Medulla oblongata (tissue), 1 donor: ENCODE measurements at regions not wholly inside any gene's neighbourhood (a gene's known extent, or its start where the extent isn't known, plus 50 kb on each side); places are given as distances from the start of the nearest gene placed in this dataset.
A peak's percentile ranks its signal among the peaks of the same experiment; 100 is the strongest.
"Not testable (repeated sequence)": the region's sequence is repeated elsewhere in the genome, so short reads cannot be mapped to it uniquely, and the experiment has no call there.

Experiments used
- DNase-seq: peaks from one replicate; pipeline ENCODE4 v3.0.0-alpha.2; 2015; ENCODE audit errors: extremely low spot score

DNA sequence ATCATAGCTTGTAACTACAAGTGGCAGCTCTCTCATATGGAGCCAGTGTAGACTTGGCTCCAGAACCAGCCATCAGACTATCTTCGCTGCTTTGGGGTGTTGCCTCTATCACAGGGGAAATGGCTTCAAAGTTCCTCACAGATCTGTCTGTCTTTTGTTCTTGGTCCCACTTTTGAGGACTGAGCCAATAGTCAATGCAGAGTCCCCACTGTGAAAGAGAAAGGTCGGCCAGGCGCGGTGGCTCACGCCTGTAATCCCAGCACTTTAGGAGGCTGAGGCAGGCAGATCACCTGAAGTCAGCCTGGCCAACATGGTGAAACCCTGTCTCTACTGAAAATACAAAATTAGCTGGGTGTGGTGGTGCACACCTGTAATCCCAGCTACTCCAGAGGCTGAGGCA lies 86.9 kb upstream of the FZD7 start:
- DNase-seq = not testable (repeated sequence)

DNA sequence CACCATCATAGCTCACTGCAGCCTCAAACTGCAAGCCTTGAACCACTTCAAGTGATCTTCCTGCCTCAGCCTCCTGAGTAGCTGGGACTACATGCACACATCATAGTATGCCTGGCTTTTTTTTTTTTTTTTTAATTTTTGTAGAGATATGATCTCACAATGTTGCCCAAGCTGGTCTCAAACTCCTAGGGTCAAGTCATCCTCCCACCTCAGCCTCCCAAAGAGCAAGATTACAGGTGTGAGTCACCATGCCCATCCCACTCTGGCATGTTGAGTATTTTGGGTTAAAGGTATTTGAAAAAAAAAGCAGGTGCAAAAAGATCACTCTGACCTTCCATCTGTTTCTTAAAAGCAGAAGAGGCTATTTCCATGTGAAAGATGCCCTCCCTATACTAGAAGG lies 86.4 kb upstream of the FZD7 start:
- no peak for DNase-seq

DNA sequence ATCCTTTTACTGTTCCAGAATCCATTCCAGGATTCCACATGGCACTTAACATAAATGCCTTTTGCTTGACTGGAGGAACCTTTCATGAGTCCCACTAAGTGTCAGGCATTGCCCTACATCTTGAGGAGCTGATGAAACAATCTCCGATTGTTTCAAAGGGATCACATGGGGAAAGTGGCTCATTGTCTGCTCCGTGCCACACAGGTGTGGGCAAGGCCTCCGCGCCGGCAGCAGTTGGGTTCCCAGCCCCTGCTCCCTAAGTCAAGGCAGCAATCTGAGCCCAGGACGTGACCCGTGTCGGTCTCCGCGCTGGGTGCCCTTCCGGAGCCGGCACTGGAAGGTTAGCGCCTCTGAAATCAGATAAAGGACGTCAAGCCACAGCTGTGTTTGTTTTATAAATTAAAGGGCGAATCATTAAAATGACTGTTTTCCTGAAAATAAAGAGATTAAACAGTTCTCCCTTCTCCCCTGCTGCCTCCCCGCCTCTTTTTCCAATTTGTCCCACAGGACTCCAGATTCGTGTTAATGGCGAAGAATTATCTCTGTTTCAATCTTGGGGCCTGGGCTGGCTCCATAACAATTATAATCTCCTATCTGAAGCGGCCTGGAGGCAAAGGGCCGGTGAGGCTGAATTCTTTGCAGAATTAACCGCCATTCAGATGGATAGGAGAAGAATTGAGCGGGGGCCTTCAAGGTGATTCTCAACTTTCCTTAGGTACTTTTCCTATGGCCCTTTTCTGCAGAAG lies 84.3 kb upstream of the FZD7 start:
- DNase-seq = no peak

DNA sequence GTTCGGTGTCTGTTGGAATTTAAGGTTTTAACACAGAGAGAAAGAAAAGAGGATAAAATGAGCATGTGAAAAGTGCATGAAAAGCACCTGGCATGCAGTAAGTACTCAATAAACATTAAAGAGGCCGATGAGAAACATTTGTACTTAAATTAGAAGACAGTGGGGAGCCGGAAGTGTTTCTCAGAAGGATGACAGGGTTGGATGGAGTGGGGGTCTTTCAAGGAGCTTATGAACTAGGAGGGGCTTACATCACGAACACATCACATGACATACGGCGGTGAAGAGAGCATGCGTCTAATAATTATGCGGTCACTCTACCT lies 83.8 kb upstream of the FZD7 start:
- DNase-seq = no peak

DNA sequence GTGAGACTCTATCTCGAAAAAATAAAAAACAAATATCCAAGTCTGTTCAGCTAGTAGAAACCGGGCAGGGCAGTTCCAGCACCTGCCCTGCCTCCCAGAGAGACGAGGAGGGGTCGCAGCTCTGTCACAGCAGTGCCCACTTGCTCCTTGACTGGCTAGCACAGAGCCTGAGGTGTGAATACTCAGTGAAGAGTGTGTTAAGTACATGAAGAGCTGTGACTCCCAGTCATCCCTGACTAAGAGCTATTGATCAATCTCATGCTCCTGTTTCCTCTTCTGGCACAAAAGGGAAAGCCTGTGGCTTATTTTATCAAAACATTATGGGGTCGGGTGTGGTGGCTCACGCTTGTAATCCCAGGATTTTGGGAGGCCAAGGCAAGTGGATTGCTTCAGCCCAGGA lies 83.0 kb upstream of the FZD7 start:
- DNase-seq = no peak

DNA sequence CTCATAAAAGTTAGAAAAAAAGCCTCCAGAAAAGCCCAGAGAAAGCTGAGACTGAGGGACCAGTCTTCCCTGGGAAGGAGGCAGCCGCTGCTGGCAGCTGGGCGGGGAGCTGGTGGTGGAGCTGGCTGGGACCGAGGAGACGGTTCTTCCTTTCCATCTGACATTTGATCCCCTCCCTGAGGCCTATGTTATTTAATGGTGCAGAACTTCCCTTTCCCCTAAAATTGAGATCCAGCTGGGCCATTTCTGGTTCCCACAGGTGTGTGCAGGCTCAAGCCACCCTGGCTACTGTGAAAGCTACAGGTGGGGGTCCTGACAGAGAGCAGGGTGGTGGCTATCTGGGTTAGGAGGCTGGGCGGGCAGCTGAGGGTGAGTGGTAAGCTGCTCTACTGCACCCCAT lies 81.5 kb upstream of the FZD7 start:
- no peak for DNase-seq

DNA sequence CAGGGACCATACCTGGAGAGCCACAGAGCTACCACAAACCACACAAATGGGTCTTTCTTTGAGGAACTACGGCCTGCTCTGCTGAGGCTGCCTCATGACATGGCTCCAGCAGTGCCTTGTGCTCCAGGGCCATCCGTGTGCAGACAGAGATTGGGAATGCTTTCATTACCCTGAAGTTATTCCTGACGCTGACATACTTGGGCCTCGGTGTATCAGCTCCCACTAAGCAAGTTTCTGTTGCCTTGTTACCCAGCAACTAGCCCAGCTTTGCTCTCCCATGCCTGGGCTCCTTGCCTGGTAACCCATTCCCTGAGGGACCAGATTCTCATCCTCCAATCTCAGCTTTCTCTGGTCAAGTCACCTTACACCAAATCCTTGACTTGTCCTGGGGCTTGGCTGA lies 80.3 kb upstream of the FZD7 start:
- no peak for DNase-seq

DNA sequence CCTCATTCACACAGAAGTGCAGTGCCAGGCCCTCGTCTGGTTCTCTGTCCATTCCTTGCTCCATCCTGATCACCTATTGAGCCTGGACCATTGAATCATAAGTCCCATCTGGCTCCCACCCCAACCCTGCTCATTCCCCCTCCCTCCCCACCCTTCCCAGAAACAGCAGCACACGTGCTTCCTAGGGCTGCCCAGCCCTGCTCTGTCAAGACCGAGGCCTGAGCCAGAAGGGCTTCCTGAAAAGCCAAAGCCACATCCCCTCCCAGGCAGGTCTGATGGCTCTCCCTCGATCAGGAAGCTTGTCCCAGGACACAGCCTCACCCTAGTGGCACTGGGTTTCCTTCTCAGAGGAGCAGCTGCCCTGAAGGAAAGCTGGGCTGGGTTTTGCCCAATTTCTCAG lies 79.8 kb upstream of the FZD7 start:
- DNase-seq = no peak

DNA sequence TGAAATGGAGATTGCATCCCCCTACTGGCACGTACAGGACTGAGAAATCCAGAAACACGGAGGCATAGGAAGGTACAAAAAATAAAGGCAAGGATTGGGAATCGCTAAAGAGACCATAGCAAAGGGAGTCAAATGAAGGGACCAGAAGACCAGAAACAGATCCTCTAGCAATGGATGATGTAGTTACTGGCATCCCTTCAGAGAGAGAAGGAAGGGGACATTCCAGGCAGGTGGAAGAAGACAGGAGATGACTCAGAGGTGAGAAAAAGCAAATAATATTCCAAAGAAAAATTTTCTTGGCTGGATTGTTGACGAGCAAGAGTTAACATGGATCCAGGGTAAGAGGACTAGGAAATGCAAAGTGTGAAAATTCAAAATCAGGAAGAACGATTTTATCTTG lies 78.4 kb upstream of the FZD7 start:
- no peak for DNase-seq

DNA sequence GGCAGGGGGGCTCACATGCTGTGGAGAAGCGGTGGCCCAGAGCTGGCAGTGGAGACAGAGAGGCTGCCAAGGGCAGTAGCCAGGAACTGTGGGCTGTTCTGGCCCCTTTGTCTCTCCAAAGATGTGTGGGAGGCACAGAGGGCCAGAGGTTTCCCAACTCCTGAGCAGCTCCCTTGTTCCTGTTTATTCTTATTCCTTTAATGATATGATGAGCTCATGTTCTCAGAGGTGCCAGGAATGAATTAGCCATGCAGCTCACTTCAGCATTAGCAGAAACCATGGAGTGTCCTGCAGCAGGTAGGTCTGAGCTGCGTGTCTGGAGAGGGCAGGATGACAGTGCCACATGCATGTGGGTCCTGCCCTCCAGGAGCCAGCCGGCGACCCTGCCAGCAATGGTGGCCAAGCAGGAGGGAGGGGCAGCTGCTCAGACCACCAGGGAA lies 77.9 kb upstream of the FZD7 start:
- peak; percentile 39 for DNase-seq

DNA sequence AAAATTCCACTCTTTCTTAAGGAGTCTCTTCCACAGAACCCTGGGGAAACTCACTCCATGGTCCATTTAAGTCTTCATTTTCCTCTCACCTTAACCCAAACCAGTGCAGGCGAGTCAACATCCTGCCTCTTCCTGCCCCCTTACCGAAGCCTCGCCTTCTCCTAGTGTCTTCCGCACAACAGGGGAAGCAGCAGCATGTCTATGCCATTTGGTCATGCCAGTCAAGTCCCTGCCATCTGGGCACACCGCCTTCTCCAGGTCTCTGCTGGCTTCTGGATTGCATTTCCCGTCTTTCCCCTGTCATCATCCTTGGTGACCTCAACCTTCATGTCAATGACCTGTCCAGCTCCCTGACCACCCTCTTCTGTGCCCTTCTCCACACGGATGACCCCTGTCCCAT lies 77.3 kb upstream of the FZD7 start:
- no peak for DNase-seq

DNA sequence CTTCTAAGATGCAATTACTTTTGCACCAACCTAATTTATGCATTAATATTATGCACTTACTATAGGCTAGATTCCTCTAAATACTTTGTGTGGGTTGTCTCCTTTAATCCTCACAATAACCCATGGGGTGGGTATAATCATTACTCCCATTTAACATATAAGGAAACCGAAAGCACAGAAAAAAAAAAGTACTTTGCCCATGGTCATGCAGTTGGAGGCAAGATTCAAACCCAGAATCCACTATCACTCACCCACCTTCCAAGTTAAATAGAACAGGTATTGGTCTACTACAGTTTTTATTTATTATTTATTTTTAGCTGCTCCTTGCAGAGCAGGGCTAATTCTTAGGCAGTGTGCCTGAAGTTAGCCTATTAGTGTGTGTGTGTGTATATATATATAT lies 76.6 kb upstream of the FZD7 start:
- no peak for DNase-seq

DNA sequence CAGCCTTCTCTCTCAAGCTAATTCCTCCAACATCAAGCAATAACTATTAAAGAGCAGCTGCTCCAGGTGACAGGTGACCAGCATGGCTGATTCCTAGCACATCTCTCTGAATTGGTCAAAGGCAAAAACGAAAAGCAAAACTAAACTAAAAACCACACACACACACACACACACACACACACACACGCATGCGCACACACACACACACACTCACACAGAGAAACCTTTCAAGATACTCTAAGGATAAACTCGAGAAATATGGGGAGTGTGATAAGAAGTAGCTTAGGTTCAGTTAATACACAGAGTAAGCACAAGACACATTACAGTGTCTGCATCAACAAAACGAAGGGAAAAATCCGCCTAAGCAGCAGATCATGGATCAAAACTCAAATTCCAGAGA lies 74.5 kb upstream of the FZD7 start:
- DNase-seq = no peak

DNA sequence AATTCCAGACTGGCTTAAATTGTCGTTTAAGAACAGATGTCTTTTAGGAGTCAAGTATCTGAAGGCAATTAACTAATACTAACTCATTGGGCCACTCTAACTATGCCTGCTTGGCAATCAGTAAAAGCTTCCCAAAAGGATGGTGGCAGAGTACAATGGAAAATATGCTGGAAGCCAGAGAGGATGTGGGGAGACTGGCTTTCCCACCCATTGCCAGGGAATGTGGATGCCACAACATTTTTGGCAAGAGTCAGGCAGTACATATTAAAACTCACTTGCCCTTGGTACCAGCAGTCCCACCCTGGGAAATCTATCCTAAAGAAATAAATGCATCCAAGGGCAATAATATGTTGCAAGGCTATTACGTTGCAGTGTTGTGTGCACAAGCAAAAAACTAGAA lies 74.0 kb upstream of the FZD7 start:
- no peak for DNase-seq

DNA sequence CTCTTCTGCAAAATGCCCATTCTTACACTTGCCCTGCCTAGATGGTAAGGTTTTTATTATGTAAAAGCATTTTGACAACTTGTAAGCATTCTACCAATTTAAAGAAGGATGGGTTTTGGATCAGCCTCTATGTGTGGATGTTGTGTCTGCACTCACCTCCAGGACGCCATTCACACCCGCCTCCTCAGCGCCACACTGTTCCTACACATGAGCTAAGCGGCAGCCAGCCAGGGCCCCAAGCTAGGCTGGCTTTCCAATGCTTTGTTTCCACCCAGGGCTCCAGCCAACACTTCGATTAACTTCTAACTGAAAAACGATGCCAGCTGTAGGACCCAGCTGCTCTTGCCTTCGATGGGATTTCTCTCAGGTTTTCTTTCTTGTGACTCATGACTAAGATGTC lies 73.3 kb upstream of the FZD7 start:
- DNase-seq = no peak

DNA sequence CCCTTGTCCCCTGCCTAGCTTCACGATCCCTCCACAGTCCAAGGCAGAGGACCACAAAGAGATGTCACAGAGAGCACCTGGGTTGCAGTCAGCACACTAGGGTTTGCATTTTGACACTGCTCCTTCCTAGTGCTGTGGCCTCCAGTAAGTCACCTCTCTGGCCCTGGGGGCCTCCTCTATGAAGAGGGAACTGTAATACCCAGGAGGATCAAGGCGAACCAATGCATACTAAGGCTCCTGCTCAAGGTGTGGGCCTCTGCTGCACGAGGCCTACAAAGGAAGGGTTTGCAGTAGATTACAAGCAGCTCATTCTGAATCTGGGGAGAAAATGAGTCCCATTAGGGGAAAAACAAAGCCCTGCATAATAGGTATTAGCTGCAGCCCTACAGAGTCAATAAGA lies 72.3 kb upstream of the FZD7 start:
- DNase-seq = no peak

DNA sequence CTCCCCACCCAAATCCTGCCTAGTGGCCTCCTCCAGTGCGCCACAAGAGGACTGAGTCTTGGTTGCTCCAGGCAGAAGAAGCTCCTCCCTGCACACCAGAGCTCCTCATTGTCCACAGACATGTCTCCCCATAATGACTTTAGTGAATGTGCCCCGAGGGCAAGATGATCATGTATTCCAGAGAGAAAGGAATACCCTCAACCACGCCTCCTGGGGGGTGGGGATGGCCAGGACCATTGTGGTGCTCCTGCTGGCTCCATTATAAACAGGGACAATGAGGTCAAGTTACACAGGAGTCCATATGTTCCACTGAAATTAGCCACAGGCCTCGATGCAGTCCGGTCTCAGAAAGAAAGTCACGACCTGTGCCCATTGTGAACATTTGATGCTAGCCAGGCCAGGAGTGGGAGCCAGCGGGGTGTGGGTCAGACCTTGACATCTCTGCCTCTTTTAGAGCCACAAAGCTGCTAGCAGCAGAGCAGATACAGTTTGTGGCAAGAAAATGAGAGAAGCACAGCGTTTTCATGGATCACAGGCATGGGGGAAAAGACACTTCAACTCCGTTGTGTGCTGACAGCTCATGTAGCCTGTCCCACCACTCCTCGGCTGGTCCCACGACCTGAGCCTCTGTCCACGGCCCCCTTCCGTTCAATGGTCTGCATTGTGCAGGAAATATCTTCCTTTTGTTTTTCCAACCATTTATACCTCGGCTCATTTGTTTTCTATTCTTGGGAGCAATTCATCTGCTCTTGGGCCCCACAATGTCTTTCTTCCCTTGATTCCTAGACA lies 70.7 kb upstream of the FZD7 start:
- DNase-seq = no peak

DNA sequence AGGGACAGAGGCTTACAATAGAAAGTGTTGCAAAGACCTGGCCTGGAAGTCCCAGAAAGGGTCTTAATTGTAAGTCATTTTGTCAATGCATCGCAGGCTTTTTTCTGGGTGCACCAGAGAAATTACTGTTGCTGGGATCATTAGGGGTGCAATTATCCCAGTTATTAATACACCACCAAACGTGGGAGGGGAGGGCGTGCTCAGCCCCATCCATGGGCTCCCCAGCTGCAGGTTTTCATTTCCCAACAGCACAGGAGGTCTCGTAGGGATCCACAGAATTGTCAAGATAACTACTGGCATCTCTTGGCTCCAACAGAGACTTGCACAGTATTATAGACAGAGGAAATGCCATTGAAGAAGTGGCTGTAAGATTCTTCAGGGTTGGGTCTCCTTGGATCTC lies 69.6 kb upstream of the FZD7 start:
- DNase-seq = no peak

DNA sequence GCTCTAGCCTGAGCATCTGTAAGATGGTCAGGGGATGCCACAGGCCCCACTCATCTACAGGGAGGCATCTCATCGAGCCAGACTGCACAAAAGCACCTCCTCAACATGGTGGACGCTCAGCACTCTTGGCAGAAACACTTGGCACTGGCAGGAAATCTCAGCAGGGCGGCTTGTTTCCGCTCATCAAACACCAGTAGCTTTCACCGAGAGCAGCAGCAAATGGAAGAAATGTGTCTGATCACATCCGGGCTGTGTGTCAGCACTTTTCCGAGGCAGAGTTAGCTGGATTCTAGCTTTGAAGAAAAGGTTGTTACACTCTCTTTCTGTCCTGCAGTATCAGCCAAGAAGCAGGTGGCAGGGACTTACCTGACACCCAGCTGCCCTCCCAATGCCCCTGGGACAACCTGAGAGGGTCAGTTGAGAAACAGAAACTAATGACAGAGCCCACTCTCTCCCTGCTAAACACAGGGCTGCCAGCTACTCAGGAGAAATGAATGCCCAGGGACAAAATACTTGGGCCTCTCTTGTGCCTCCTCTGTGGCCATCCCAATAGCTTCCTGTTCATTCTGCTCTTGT lies 68.9 kb upstream of the FZD7 start:
- DNase-seq = no peak

DNA sequence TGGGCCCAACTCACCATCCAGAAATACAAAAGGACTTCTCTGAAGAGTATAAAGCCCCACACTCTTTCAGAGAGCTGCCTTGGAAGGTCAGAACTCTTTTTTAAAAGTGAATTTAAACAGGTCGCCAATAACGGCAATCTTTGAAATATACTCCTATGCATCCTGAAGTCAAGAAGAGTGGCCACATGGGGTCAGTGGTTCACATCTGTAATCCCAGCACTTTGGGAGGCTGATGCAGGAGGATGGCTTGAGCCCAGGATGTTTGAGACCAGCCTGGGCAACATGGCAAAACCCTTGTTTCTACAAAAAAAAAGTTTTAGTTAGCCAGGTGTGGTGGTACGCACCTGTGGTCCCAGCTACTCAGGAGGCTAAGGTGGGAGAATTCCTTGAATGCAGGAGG lies 68.1 kb upstream of the FZD7 start:
- no peak for DNase-seq

DNA sequence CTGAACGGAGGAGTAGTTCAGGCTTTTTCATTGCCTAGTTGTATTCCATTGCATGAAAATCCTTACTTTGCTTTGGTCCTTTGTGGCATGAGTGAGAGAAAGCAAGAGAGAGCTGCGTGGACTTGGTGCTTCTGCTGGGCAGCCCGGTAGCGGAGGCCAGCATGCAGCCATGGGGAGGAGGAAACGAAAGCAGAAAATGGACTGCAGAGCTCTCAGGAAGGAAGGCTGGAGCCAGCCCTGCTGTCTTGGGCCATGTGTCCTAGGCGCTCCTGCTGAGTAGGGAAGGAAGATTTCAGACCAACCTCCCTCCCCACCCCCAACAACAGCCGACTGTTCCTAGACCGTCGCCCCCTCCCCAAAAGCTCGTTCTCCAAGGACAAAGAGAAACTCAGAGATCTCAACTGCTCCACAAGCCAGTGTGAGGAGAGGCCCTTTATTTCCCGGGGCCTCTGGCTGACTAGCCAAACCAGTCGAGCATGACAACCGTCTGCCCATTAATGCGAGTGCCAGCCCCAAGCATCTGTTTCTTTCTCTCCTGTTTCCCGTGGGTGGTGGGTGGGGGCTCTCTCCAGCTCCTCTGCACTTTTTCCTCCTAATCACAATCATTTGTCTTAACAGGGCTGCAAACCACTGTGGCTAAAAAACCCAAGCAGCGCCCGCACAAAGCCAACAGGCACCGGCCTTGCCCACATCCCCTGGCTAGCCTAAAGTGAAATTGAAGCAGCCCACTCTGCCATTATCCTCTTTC lies 66.8 kb upstream of the FZD7 start:
- no peak for DNase-seq

DNA sequence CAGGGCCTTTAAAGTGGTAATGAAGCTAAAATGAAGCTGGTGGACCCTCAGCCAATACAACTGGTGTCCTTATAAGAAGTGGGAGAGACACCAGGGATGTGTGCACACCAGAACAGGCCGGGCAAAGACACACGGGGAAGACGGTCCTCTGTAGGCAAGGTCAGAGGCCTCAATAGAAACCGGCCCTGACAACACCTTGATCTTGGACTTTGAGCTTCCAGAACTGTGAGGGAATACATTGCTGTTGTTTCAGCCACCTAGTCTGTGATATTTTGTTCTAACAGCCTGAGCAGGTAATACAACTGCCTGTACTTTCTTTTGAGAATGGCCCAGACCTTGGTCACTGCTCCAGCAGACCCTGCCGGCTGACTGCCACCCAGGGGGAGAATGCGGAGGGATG lies 65.6 kb upstream of the FZD7 start:
- no peak for DNase-seq

DNA sequence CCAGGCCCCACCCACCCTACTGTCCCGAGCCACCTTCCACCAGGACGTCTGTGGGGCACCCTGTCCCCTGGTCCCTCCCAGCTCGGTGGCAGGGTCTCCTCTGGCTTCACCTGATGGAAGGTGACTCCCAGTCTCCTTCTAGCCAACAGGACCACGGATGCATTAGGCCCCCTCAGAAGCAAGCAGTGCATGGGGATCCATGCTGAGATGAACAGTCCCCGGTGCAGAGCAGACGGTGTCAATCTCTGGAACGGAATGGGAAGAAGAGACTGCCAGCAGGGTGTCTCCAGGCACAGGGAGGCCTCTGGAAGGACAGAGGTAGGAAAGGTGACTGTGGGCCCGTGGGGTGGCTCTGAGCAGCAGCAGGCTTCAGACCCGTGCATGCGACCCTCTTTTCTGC lies 65.2 kb upstream of the FZD7 start:
- DNase-seq = no peak
